Stimulated activated effector memory CD8-positive, alpha-beta T cell treated with anti-CD3 and anti-CD28 coated beads, Interleukin-12 subunit alpha, Interleukin-12 subunit beta, amount 100 ng/mL, for 72 hours (primary cell): ENCODE measurements at regions not wholly inside any gene's neighbourhood (a gene's known extent, or its start where the extent isn't known, plus 50 kb on each side); places are given as distances from the start of the nearest gene placed in this dataset.
"Not testable (repeated sequence)": the region's sequence is repeated elsewhere in the genome, so short reads cannot be mapped to it uniquely, and the experiment has no call there.

Source experiments
- ATAC-seq: fragments of 150-1000 bp; cut with Tn5 transposase; 2 replicates; pipeline ENCODE4 v1.10.0; 2021
- DNase-seq, 2 donors: peaks; one replicate each; pipeline ENCODE4 v3.0.0; 2021 to 2022; ENCODE audit warnings: low spot score in 2 of 2
- H3K27ac Mint-ChIP-seq: one replicate; pipeline ENCODE4 v1.8.0; 2022; ENCODE audit warnings: mild to moderate bottlenecking, mixed read lengths
- H3K36me3 Mint-ChIP-seq: one replicate; pipeline ENCODE4 v1.8.0; 2022; ENCODE audit warnings: mild to moderate bottlenecking, mixed read lengths
- H3K4me1 Mint-ChIP-seq: one replicate; pipeline ENCODE4 v1.8.0; 2022; ENCODE audit warnings: mixed read lengths
- H3K4me3 Mint-ChIP-seq: one replicate; pipeline ENCODE4 v1.8.0; 2022; ENCODE audit warnings: mild to moderate bottlenecking, mixed read lengths
- H3K9me3 Mint-ChIP-seq: one replicate; pipeline ENCODE4 v1.8.0; 2022; ENCODE audit warnings: mixed read lengths

DNA sequence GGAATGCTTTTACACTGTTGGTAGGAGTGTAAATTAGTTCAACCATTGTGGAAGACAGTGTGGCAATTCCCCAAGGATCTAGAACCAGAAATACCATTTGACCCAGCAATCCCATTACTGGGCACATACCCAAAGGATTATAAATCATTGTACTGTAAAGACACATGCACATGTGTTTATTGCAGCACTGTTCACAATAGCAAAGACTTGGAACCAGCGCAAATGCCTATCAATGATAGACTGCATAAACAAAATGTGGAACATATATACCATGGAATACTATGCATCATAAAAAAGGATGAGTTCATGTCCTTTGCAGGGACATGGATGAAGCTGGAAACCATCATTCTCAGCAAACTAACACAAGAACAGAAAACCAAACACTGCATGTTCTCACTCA is 174.8 kb upstream of the KRR1 start:
- not testable (repeated sequence) for ATAC-seq, H3K4me1 Mint-ChIP-seq, H3K9me3 Mint-ChIP-seq, H3K36me3 Mint-ChIP-seq, H3K27ac Mint-ChIP-seq, DNase-seq, H3K4me3 Mint-ChIP-seq

DNA sequence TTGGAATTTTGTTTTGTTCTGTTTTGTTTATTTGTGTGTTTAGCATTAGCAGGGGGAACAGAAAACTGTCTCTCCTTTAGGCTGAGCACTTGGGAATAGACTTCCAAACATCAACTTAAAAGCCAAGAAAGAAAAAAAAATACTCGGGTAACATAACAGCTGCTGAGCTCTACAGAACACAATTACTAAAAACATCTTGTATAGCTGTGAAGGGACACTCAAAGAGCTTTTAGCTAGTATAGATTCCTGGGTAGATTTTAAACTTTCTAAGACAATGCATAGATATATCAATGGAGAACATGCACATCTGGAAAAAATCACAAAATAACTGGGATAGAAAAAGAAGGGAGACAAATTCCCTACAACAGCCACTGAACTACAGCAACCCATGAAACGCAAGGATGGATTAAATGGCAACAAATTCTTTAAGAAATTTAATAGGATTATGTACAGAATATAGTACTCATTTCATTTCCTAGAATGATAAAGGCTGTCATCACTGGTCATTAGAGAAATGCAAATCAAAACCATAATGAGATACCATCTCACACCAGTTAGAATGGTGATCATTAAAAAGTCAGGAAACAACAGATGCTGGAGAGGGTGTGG is 174.3 kb upstream of the KRR1 start:
- Mint-ChIP-seq H3K4me1 (peaks cover 7% of the 10 kb centered on the region), H3K4me3 (no peak overlapping the region), H3K36me3 (no peaks in the 10 kb centered on the region), H3K9me3 (no peaks in the 10 kb centered on the region), H3K27ac (no peak overlapping the region)
- DNase-seq (no peak), ATAC-seq (no peak)

DNA sequence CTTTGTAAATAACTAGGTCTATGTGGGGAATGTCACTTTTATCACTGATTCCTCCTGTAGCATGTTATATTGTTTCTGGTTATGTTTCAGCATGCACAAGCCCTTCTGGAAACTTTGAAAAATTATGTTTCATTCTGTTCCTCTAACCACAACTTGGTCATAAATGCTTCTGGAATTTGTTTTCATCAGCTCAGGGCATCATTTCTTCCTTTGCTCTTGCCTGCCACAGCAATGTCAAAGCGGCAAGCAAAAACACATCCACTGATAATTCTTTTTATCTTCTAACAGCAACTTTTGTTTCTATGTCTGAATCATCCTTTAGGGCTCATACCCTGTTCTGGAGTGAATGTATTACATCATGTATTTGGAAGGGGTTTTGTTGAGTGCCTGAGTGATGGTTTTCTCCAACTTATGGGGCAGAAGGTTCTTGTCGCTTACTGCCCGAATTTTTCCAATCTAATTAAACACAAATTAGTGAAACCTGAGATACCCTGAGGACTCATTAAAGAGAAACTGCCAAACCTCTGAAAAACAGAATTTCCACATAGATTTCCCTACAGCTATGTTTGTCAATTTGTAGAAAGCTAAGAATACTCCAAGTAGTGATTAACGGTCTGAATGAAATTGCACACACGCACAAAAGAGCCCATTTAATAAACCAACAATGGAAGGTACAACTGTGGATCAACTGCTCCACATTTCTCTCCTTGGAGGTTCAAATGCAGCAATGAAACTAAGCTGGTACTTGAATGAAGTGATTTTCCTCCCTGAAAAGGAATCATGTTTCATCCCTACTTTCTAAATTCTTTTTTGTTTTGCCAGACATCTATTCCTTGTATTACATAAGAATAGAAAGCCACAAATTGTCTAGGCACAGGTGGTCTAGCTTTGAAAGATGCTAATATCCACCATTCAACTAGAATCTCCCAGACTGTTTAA is 173.5 kb upstream of the KRR1 start:
- ATAC-seq: peak; percentile 52
- no peak overlapping the region for H3K27ac Mint-ChIP-seq
- H3K4me3 Mint-ChIP-seq: no peak overlapping the region

DNA sequence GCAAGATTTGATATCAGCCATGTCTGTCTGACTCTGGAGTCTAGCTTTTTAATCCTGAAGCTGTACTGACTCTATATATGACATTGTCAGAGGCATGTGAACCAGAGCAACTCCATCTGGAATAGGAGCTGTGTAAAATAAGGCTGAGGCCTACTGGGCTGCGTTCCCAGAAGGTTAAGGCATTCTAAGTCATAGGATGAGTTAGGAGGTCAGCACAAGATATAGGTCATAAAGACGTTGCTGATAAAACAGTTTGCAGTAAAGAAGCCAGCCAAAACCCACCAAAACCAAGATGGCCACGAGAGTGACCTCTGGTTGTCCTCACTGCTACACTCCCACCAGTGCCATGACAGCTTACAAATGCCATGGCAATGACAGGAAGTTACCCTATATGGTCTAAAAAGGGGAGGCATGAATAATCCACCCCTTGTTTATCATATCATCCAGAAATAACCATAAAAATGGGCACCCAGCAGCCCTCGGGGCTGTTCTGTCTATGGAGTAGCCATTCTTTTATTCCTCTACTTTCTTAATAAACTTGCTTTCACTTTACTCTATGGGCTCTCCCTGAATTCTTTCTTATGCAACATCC is 172.7 kb upstream of the KRR1 start:
- H3K9me3 Mint-ChIP-seq, H3K27ac Mint-ChIP-seq, DNase-seq, H3K4me1 Mint-ChIP-seq, H3K36me3 Mint-ChIP-seq, H3K4me3 Mint-ChIP-seq, ATAC-seq: not testable (repeated sequence)

More for the DNA sequence above, 173.5 kb upstream of the KRR1 start:
- H3K36me3 Mint-ChIP-seq: no peaks in the 10 kb centered on the region
- DNase-seq: no peak
- peaks cover 7% of the 10 kb centered on the region for H3K4me1 Mint-ChIP-seq
- no peaks in the 10 kb centered on the region for H3K9me3 Mint-ChIP-seq

DNA sequence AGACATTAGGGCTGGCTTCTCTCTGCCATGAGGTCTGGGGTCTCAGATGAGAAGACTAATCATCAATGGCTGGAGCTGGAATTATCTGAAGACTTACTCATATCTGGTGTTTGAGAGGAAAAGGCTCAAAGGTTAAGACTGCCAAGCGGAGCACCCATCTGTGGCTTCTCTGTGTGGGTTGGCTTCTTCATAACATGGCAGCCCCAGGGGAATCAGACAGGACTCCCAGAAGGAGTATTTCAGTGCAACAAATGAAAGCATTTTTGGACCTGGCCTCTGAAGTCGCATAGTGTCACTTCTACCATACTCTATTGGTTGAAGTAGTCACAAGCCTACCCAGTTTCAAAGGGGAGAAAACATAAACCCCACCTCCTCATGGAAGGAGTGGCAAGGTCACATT is 171.8 kb upstream of the KRR1 start:
- Mint-ChIP-seq H3K4me1 (peaks cover 7% of the 10 kb centered on the region), H3K9me3 (no peaks in the 10 kb centered on the region), H3K27ac (no peak overlapping the region), H3K36me3 (no peaks in the 10 kb centered on the region), H3K4me3 (no peak overlapping the region)
- ATAC-seq (no peak), DNase-seq (no peak)

DNA sequence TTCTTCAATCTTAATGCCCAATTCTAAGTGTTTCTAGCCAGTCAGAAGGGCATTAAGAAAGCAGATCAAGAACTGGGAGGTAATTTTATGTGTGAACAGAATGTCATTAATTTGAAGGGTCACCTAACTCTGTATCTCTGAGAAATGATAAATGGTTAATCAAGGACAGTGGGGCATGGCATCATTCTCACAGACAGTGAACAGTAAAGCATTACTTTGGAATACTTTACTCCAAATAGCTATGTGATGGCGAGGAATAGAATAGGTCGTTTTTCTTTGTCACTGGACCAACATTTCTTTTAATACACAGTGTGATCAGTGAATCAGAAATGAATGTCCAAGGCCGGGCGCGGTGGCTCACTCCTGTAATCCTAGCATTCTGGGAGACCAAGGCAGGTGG is 166.1 kb upstream of the KRR1 start:
- ATAC-seq: no peak
- H3K4me3 Mint-ChIP-seq: no peak overlapping the region
- no peaks in the 10 kb centered on the region for H3K9me3 Mint-ChIP-seq
- DNase-seq: no peak
- H3K4me1 Mint-ChIP-seq: no peaks in the 10 kb centered on the region
- no peak overlapping the region for H3K27ac Mint-ChIP-seq
- H3K36me3 Mint-ChIP-seq: no peaks in the 10 kb centered on the region

DNA sequence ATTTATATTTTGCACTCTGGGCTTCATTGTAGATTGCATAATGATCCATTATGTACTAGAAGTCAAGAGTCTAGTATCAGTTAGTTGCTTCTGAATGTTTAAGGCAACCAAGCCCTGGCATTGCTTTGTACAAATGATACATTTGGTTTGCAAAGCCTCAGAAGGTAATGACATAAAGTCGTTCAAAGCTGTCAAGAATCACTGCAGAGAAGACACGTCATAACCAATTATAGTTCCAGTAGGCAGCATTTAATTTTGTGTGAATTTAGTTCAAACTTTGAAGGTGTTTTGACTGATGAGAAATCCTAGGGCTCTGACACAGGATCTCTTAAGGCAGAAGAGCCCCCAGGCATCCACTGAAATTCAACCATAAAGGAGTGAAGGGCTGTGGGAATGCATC is 163.0 kb upstream of the KRR1 start:
- Mint-ChIP-seq H3K4me3 (no peak overlapping the region), H3K9me3 (no peaks in the 10 kb centered on the region), H3K27ac (no peak overlapping the region), H3K4me1 (no peaks in the 10 kb centered on the region), H3K36me3 (no peaks in the 10 kb centered on the region)
- DNase-seq: no peak
- no peak for ATAC-seq

DNA sequence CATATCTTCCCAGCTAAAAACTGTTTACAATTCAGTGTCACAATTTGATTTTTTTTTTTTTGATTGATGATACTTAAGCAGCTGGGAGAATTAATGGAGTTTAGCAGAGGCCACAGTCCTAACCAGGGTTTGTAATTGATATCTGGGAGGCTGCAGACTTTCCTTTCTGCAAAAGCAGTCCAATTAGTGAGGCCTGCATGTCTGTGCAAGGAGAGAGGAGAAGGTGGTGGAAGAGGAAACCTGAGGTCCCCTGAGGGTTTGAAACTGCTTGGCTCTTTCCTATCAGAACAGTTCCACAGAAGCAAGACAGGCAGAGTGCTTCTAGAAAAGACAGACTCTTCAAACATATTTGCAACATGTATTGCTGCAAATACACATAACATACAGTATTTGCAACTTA is 160.8 kb upstream of the KRR1 start:
- Mint-ChIP-seq H3K4me1 (no peaks in the 10 kb centered on the region), H3K36me3 (no peaks in the 10 kb centered on the region), H3K9me3 (no peaks in the 10 kb centered on the region), H3K27ac (no peak overlapping the region), H3K4me3 (no peak overlapping the region)
- ATAC-seq: no peak
- no peak for DNase-seq

DNA sequence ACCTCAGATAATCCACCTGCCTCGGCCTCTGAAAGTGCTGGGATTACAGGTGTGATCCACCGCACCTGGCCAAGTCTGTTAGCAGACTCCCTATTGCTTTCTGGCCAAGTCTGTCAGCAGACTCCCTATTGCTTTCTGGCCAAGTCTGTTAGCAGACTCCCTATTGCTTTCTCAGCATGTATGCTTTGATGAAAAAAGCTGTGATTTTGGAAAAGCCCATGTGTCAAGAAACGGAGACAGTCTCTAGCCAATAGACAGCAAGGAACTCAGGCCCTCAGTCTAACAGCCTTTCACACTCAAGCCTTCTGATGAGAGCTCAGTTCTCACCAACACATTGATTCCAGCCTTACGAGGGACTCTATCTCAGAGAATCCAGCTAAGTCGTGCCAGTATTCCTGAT is 158.8 kb upstream of the KRR1 start:
- H3K9me3 Mint-ChIP-seq: no peaks in the 10 kb centered on the region
- no peak for DNase-seq
- H3K27ac Mint-ChIP-seq: no peak overlapping the region

DNA sequence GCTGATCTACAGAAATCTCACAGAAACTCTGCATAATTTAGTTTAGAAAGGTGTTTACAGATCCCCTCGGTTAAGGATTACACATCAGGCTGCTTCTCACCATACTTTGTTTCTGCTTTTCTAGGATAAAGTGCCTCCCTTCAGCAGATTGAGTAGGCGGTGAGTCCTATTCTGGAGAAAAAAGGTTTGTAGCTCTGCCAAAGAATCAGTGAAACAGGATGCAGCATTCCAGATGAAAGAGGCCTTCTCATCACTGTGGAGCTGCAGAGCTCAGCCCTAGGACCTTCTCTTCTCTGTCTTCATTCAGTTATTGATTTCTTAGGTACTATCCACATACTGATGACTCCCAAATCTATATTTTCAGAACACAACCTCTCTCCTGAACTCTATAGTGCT is 155.5 kb upstream of the KRR1 start:
- no peak overlapping the region for H3K27ac Mint-ChIP-seq
- no peak for ATAC-seq
- no peaks in the 10 kb centered on the region for H3K36me3 Mint-ChIP-seq
- DNase-seq: no peak
- no peaks in the 10 kb centered on the region for H3K4me1 Mint-ChIP-seq
- H3K4me3 Mint-ChIP-seq: no peak overlapping the region
- H3K9me3 Mint-ChIP-seq: no peaks in the 10 kb centered on the region

More for the DNA sequence above, 158.8 kb upstream of the KRR1 start:
- no peak for ATAC-seq
- Mint-ChIP-seq H3K4me3 (no peak overlapping the region), H3K4me1 (no peaks in the 10 kb centered on the region), H3K36me3 (no peaks in the 10 kb centered on the region)

DNA sequence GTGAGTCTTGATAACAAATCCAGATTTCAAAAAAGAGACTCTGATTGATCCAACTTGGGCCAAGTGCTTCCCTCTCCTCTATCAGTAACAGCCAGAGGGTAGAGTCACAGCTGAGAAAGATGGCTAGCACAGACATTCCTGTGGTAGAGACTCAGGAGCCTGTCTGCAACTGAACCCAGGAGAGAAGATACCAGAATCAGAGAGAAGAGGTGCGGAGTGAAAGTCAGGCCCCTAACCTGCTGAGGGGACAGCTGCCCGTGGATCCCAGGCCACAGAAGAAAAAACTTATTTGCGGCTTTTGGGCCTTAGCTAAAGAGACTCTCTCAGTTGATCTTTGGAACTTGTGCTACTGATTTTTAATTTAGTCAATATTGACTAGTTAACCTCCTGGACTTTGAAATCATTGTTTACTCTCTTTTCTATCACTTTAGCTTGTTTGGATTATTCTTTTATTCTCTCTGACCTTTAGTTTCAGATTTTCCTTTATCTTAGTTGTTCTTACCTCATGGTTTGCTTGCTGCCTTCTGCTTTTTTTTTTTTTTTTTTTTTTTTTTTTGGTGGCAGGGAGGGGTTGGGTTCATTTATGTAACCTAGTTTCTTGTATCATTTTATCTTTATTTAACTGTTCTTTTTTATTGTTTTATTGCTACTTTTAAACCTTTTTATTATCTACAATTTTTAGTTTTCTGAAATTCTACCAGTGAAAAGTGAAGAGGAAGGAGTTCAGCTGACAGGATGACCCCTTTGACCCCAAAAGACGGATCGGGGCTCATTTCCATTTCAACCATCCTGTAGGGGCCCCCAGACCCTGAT is 154.9 kb upstream of the KRR1 start:
- Mint-ChIP-seq H3K4me1 (no peaks in the 10 kb centered on the region), H3K27ac (no peak overlapping the region), H3K4me3 (no peak overlapping the region), H3K9me3 (no peaks in the 10 kb centered on the region), H3K36me3 (no peaks in the 10 kb centered on the region)
- ATAC-seq (no peak), DNase-seq (no peak)

DNA sequence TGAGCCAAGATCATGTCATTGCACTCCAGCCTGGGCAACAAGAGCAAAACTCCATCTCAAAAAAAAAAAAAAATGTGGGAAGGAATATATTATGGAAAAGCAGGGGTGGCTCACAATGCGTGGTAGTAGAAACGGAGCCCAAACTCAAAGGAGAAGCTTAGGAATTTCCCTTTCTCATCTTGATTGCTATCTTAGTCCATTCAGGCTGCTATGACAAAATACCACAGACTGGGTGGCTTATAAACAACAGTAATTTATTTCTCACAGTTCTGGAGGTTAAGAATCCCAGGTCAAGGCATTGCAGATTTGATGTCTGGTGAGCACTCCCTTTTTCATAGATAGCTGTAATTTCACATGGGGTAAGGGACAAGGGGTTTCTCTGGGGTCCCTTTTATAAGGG is 153.8 kb upstream of the KRR1 start:
- no peaks in the 10 kb centered on the region for H3K9me3 Mint-ChIP-seq
- ATAC-seq: no peak
- no peaks in the 10 kb centered on the region for H3K4me1 Mint-ChIP-seq
- DNase-seq: no peak
- H3K36me3 Mint-ChIP-seq: no peaks in the 10 kb centered on the region
- H3K27ac Mint-ChIP-seq: no peak overlapping the region
- H3K4me3 Mint-ChIP-seq: no peak overlapping the region

DNA sequence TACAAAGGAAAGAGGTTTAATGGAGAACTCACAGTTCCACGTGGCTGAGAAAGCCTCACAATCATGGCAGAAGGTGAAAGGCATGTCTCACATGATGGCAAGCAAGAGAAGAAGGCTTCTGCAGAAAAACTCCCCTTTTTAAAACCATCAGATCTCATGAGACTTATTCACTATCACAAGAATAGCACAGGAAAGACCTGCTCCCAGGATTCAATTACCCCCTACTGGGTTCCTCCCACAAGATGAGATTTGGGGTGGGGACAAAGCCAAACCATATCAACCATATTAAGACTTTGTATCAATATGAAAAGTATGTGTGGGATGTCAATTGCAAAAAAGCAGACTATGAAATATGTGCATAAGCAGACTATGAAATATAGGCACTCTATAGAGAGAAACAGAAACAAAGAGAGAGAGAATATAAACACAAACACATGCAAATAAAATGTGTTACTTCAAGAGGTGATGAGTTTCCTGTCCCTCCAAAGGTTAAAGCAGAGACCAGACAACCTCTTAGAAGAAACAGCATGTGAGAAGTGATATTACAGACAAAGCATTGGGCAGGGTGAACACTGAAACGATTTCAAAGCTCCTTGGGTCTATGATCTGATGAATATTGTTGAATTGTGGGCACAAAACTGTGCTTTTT is 151.2 kb upstream of the KRR1 start:
- no peak overlapping the region for H3K27ac Mint-ChIP-seq
- no peak overlapping the region for H3K4me3 Mint-ChIP-seq
- ATAC-seq (no peak), DNase-seq (no peak)
- H3K9me3 Mint-ChIP-seq: no peaks in the 10 kb centered on the region
- peaks cover 6% of the 10 kb centered on the region for H3K4me1 Mint-ChIP-seq
- H3K36me3 Mint-ChIP-seq: no peaks in the 10 kb centered on the region

DNA sequence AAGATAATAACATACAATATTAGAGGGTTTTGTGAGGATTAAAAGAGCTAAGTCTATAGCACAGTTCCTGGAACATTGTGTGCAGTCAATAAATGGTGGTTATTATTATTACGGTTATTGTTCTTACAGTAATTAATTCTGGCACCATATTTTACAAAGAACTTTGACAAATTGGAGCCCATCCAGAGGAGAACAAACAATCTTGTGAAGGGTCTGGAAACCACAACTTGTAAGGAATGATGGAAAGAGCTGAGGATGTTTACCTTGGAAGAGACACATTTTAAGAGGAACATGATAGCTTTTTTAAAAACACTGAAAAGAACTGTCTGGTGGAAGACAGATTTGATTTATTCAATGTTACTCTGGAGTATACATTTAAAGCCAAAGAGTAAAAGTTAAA is 150.5 kb upstream of the KRR1 start:
- Mint-ChIP-seq H3K9me3 (no peaks in the 10 kb centered on the region), H3K4me3 (no peak overlapping the region), H3K4me1 (peaks cover 6% of the 10 kb centered on the region), H3K36me3 (no peaks in the 10 kb centered on the region), H3K27ac (no peak overlapping the region)
- DNase-seq (no peak), ATAC-seq (no peak)
